ENCODE measurements at regions not wholly inside any gene's neighbourhood (a gene's known extent, or its start where the extent isn't known, plus 50 kb on each side); places are given as distances from the start of the nearest gene placed in this dataset.

DNA sequence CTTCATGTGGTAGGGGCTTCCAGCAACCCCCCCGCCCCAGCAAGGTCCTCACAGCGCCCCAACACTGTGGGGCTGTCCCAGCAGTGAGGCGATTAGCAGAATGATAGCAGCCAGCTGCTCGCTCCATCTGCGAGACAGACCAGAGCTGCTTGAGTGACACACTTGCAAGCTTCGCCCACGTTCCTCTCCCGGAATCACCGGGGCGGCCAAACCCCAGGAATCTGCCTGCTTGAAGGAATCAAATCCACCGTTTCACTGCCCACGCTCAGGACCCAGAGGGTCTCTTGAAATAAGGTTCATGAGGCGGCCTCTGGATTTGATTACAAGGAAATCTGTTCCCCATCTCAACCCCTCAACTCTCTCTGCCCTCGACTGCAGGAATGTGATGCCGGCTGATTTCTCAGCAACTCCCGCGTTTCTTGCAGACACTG is 356.0 kb downstream of the C16orf95 start:
- no peak overlapping the region for H3K27ac ChIP-seq
- peak; percentile 63 for DNase-seq
- WGBS, 2 experiments (ENCODE audit: low coverage in 1 of 2, low lambda C conversion rate in 2 of 2, missing lambda C conversion rate in 2 of 2): 2 to 3% methylated on average over 17 of the region's 17 CpGs

DNA sequence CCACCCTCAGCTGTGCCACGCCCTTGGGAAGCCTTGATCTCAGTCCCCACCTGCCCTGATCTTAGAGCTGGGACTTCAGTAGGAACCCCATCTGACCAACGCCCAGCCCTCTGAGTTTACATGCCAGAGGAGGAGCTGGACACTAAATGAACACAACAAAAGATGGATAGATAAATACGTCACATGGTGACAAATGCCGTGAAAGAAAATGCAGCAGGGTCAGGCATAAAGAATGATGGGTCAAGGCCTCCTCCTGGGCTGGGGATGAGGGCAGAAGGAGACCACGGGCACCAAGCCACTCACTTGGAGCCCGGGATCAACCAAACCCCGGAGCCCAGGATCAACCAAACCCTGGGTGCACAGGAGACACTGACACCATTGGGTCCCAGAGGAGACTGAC is 354.9 kb downstream of the C16orf95 start:
- H3F3A ChIP-seq (ENCODE audit: insufficient read depth): no peaks in the 10 kb centered on the region
- no peaks in the 10 kb centered on the region for H3K9me2 ChIP-seq (ENCODE audit: insufficient read depth)
- no peak overlapping the region for H3K27ac ChIP-seq
- H3K9ac ChIP-seq: no peak overlapping the region
- 91 to 94% methylated on average over 7 of the region's 7 CpGs for WGBS, 2 experiments (ENCODE audit: low coverage in 1 of 2, low lambda C conversion rate in 2 of 2, missing lambda C conversion rate in 2 of 2)
- in situ Hi-C loops (cut with MboI): no loop called here
- no peak for TF ChIP-seq EZH2 (IDR thresholded peaks at IDR 0.05; ENCODE audit: insufficient read depth, poor library complexity, severe bottlenecking)
- TF ChIP-seq EZH2phosphoT487 (IDR thresholded peaks at IDR 0.05; ENCODE audit: insufficient read depth, low read depth): no peak
- no peak overlapping the region for H3K4me3 ChIP-seq
- no peak for DNase-seq
- H3K9me3 ChIP-seq (ENCODE audit: low read depth): no peaks in the 10 kb centered on the region
- no peak overlapping the region for H3K4me2 ChIP-seq (ENCODE audit: unreplicated experiment)
- peaks cover 51% of the 10 kb centered on the region for H3K27me3 ChIP-seq (replicated peaks; ENCODE audit: insufficient read depth)
- H3K36me3 ChIP-seq (ENCODE audit: low read depth): no peaks in the 10 kb centered on the region
- H2AFZ ChIP-seq: no peak overlapping the region
- no peaks in the 10 kb centered on the region for H3K79me2 ChIP-seq (ENCODE audit: insufficient read depth)
- peaks cover 10% of the 10 kb centered on the region for H3K4me1 ChIP-seq (ENCODE audit: insufficient read depth)
- H4K20me1 ChIP-seq (ENCODE audit: insufficient read depth): no peaks in the 10 kb centered on the region

More for the DNA sequence above, 356.0 kb downstream of the C16orf95 start:
- Histone ChIP-seq H3K9ac (no peak overlapping the region), H3K9me2 (ENCODE audit: insufficient read depth) (no peaks in the 10 kb centered on the region), H3K4me2 (ENCODE audit: unreplicated experiment) (peak overlapping the region; percentile 45), H4K20me1 (ENCODE audit: insufficient read depth) (no peaks in the 10 kb centered on the region), H3K4me1 (ENCODE audit: insufficient read depth) (peaks cover 10% of the 10 kb centered on the region), H3F3A (ENCODE audit: insufficient read depth) (no peaks in the 10 kb centered on the region), H3K27me3 (replicated peaks; ENCODE audit: insufficient read depth) (peaks cover 47% of the 10 kb centered on the region), H2AFZ (no peak overlapping the region; the same call in 1 of the 2 replicates), H3K79me2 (ENCODE audit: insufficient read depth) (no peaks in the 10 kb centered on the region), H3K36me3 (ENCODE audit: low read depth) (no peaks in the 10 kb centered on the region), H3K4me3 (peak overlapping the region; percentile 35), H3K9me3 (ENCODE audit: low read depth) (no peaks in the 10 kb centered on the region)
- TF ChIP-seq EZH2 (IDR thresholded peaks at IDR 0.05; ENCODE audit: insufficient read depth, poor library complexity, severe bottlenecking) (no peak), EZH2phosphoT487 (IDR thresholded peaks at IDR 0.05; ENCODE audit: insufficient read depth, low read depth) (no peak)
- in situ Hi-C loops (cut with MboI): no loop called here

DNA sequence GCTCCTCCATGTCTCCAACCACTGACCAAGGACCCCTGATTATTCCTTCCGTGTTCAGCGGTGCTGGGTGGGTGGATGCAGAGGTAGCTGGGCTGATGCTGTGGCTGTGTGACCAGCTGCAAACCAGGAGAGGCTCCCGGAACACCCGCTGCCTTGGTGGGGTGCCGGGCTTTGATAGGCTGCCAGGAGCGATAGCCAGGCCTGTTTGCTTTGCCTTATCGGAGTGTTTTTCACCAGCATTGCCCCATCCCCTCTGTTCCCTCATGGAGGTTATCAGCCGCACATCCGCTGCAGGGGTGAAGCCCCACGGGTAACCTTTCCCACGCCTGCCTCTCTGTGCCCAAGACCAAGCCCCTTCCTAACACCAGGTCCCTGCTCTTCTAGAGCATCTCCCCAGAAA is 354.3 kb downstream of the C16orf95 start:
- Histone ChIP-seq H3K27ac (no peak overlapping the region), H3K4me3 (no peak overlapping the region), H3K4me2 (ENCODE audit: unreplicated experiment) (no peak overlapping the region), H4K20me1 (ENCODE audit: insufficient read depth) (no peaks in the 10 kb centered on the region), H3K9ac (no peak overlapping the region), H3K79me2 (ENCODE audit: insufficient read depth) (no peaks in the 10 kb centered on the region), H3K9me3 (ENCODE audit: low read depth) (no peaks in the 10 kb centered on the region), H2AFZ (no peak overlapping the region), H3K9me2 (ENCODE audit: insufficient read depth) (no peaks in the 10 kb centered on the region), H3F3A (ENCODE audit: insufficient read depth) (no peaks in the 10 kb centered on the region), H3K36me3 (ENCODE audit: low read depth) (no peaks in the 10 kb centered on the region), H3K27me3 (replicated peaks; ENCODE audit: insufficient read depth) (peaks cover 48% of the 10 kb centered on the region), H3K4me1 (ENCODE audit: insufficient read depth) (peaks cover 10% of the 10 kb centered on the region)
- 86 to 88% methylated on average over 11 of the region's 11 CpGs for WGBS, 2 experiments (ENCODE audit: low coverage in 1 of 2, low lambda C conversion rate in 2 of 2, missing lambda C conversion rate in 2 of 2)
- TF ChIP-seq EZH2 (IDR thresholded peaks at IDR 0.05; ENCODE audit: insufficient read depth, poor library complexity, severe bottlenecking) (no peak), EZH2phosphoT487 (IDR thresholded peaks at IDR 0.05; ENCODE audit: insufficient read depth, low read depth) (no peak)
- no peak for DNase-seq
- in situ Hi-C loops (cut with MboI): no loop called here

DNA sequence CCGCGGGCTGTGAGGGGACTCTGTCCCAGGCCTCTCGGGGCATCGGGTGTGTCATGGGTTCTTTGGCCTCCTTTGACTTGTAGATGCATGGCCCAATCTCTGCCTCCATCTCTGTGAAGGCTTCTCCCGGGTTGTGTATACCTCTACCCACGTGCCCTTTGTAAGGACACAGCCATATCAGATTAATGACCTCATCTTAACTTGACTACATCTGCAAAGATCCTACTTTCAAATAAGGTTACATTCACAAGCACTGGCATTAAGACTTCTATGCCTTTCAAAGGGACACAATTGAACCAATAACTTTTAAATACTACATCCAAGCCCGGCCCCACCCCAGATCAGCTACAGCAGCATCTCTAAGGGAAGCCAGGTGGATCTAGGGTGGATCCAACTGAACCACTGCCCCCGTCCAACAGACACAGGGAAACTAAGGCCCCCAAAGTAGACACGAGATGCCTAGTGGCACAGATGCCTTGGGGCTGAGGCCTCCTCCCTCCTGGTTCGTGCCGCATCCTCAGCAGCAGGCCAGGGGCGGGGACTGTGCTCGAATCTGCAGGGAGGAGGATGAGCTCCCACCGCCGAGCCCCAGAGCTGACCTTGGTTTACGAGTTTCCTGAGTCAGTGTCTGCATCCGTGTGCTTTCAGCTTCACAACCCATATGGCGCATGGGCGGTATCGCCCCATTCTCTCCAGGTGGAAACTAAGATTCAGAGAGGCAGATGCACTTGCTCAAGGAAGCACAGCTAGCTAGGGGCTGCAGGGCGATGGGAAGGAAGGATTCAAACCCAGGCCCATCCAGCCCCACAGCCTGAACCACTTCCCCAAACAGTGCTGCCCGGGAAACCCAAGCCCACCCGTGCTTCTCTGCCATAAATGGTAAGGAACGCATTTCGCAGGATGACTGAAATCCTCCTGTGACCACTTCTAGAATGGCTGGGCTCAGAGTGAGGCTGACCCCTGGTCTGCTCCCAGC is 353.3 kb downstream of the C16orf95 start:
- no peaks in the 10 kb centered on the region for H3K9me2 ChIP-seq (ENCODE audit: insufficient read depth)
- DNase-seq: no peak
- no peaks in the 10 kb centered on the region for H3F3A ChIP-seq (ENCODE audit: insufficient read depth)
- H3K9me3 ChIP-seq (ENCODE audit: low read depth): no peaks in the 10 kb centered on the region
- TF ChIP-seq EZH2 (IDR thresholded peaks at IDR 0.05; ENCODE audit: insufficient read depth, poor library complexity, severe bottlenecking) (no peak), EZH2phosphoT487 (IDR thresholded peaks at IDR 0.05; ENCODE audit: insufficient read depth, low read depth) (no peak)
- WGBS, 2 experiments (ENCODE audit: low coverage in 1 of 2, low lambda C conversion rate in 2 of 2, missing lambda C conversion rate in 2 of 2): 85 to 86% methylated on average over 25 of the region's 25 CpGs
- H3K79me2 ChIP-seq (ENCODE audit: insufficient read depth): no peaks in the 10 kb centered on the region
- no peak overlapping the region for H3K4me3 ChIP-seq
- no peaks in the 10 kb centered on the region for H4K20me1 ChIP-seq (ENCODE audit: insufficient read depth)
- H3K27ac ChIP-seq: no peak overlapping the region
- no peak overlapping the region for H3K9ac ChIP-seq
- H2AFZ ChIP-seq: no peak overlapping the region
- peaks cover 47% of the 10 kb centered on the region for H3K27me3 ChIP-seq (replicated peaks; ENCODE audit: insufficient read depth)
- no peak overlapping the region for H3K4me2 ChIP-seq (ENCODE audit: unreplicated experiment)
- peaks cover 10% of the 10 kb centered on the region for H3K4me1 ChIP-seq (ENCODE audit: insufficient read depth)
- H3K36me3 ChIP-seq (ENCODE audit: low read depth): no peaks in the 10 kb centered on the region
- in situ Hi-C loops (cut with MboI): no loop called here

All from GM23248 (cell line).